Motor neuron (in vitro differentiated cells): ENCODE measurements at regions not wholly inside any gene's neighbourhood (a gene's known extent, or its start where the extent isn't known, plus 50 kb on each side); places are given as distances from the start of the nearest gene placed in this dataset.

ENCODE experiments used
- ATAC-seq, 8 experiments: fragments of 200-7000 bp; cut with Tn5 transposase; replicated peaks in 6 of 8; 2 replicates each; pipeline ENCODE4 v1.8.0; 2021; ENCODE audit warnings: mild to moderate bottlenecking in 8 of 8, moderate library complexity in 8 of 8
- H3K27ac ChIP-seq, 2 donors: fragments of 250-450 bp; sonication (Bioruptor Pico); 2 replicates each; pipeline ENCODE4 v1.9.0; 2021; ENCODE audit warnings: antibody characterized with exemption in 2 of 2, mild to moderate bottlenecking in 2 of 2, moderate library complexity in 1 of 2
- H3K4me1 ChIP-seq, 2 donors: fragments of 250-450 bp; sonication (Bioruptor Pico); replicated peaks in 1 of 2; 2 replicates each; pipeline ENCODE4 v1.6.1; 2021; ENCODE audit warnings: antibody characterized with exemption in 2 of 2, mild to moderate bottlenecking in 2 of 2, moderate library complexity in 1 of 2
- H3K4me3 ChIP-seq, 5 donors: fragments of 250-450 bp; sonication (Bioruptor Pico); 2 replicates each; pipeline ENCODE4 v1.9.0; 2021; ENCODE audit warnings: antibody characterized with exemption in 5 of 5, mild to moderate bottlenecking in 5 of 5, moderate library complexity in 4 of 5
- WGBS, 10 experiments: fragments of 450-650 bp; shearing (Covaris generic); methylation state at CpG; one replicate each; pipeline ENCODE4 v1.0.0; 2022; 5-methylcytosine and 5-hydroxymethylcytosine counted together
- in situ Hi-C, 9 experiments: fragments of 400-800 bp; cut with MboI; loops; one replicate each; pipeline ENCODE4 v1.15.0; 2021; ENCODE audit warnings: low sequenced_read_pairs in 9 of 9, low pct_unique_long_range_greater_than_20kb in 2 of 9; ENCODE audit not compliant: unreplicated experiment in 9 of 9

- no peak overlapping the region for H3K27ac ChIP-seq
- ATAC-seq, result no peak
- no peak overlapping the region for H3K4me3 ChIP-seq
- in situ Hi-C loops, result no loop called here
- peaks cover 0 to 2% of the 10 kb centered on the region in 2 donors for H3K4me1 ChIP-seq
These were observed 969.0 kb downstream of the TTLL7 start for GRCh38 chr1:83029916-83030315.

GRCh38 chr1:83029050-83029449 lies 969.9 kb downstream of the TTLL7 start:
- Histone ChIP-seq H3K27ac (no peak overlapping the region), H3K4me3 (no peak overlapping the region), H3K4me1 (peaks cover 0 to 2% of the 10 kb centered on the region in 2 donors)
- WGBS, 10 experiments, result 33 to 100% (median 95%) methylated on average over 1 to 3 of the region's 3 CpGs; no CpG with 5 or more reads in 1 of the 10 experiments
- ATAC-seq, result no peak
- in situ Hi-C loops, result no loop called here

GRCh38 chr1:83028467-83028866 lies 970.5 kb downstream of the TTLL7 start:
- Histone ChIP-seq H3K27ac (no peak overlapping the region), H3K4me3 (no peak overlapping the region), H3K4me1 (peaks cover 0 to 2% of the 10 kb centered on the region in 2 donors)
- ATAC-seq, result peak in 2 of 8 experiments; percentile 22 to 39
- in situ Hi-C loops, result no loop called here

GRCh38 chr1:83027511-83027910 lies 971.4 kb downstream of the TTLL7 start:
- in situ Hi-C loops, result no loop called here
- no peak overlapping the region for H3K27ac ChIP-seq
- no peak overlapping the region for H3K4me3 ChIP-seq
- peaks cover 0 to 2% of the 10 kb centered on the region in 2 donors for H3K4me1 ChIP-seq
- ATAC-seq, result no peak
- 86 to 100% (median 100%) methylated on average over 1 of the region's 1 CpG; no CpG with 5 or more reads in 1 of the 10 experiments for WGBS, 10 experiments

- H3K4me3 ChIP-seq, result no peak overlapping the region
- 0 to 91% (median 49%) methylated on average over 1 to 2 of the region's 2 CpGs; no CpG with 5 or more reads in 2 of the 10 experiments for WGBS, 10 experiments
- ATAC-seq, result no peak
- in situ Hi-C loops, result no loop called here
- H3K4me1 ChIP-seq, result peaks cover 0 to 2% of the 10 kb centered on the region in 2 donors
- H3K27ac ChIP-seq, result no peak overlapping the region
These were observed 972.2 kb downstream of the TTLL7 start for GRCh38 chr1:83026745-83027144.

GRCh38 chr1:83024251-83024767 lies 974.6 kb downstream of the TTLL7 start:
- in situ Hi-C loops, result loop anchor here in 1 of 9 experiments (25.0 kb wide), 1 partner anchor 88 kb away; no protein-coding TSS in a partner anchor
- Histone ChIP-seq H3K4me1 (peaks cover 0 to 2% of the 10 kb centered on the region in 2 donors), H3K27ac (no peak overlapping the region), H3K4me3 (no peak overlapping the region)
- 40 to 100% (median 100%) methylated on average over 1 to 2 of the region's 2 CpGs; no CpG with 5 or more reads in 3 of the 10 experiments for WGBS, 10 experiments
- no peak for ATAC-seq

- no peak for ATAC-seq
- 63 to 100% (median 91%) methylated on average over 1 to 2 of the region's 2 CpGs; no CpG with 5 or more reads in 2 of the 10 experiments for WGBS, 10 experiments
- in situ Hi-C loops, result loop anchor here in 1 of 9 experiments (25.0 kb wide), 1 partner anchor 89 kb away; no protein-coding TSS in a partner anchor
These were observed 975.7 kb downstream of the TTLL7 start for GRCh38 chr1:83023212-83023611.

GRCh38 chr1:83022206-83022605 lies 976.7 kb downstream of the TTLL7 start:
- WGBS, 10 experiments, result 20 to 100% (median 71%) methylated on average over 1 of the region's 1 CpG; no CpG with 5 or more reads in 3 of the 10 experiments
- ATAC-seq, result no peak
- in situ Hi-C loops, result loop anchor here in 1 of 9 experiments (25.0 kb wide), 1 partner anchor 90 kb away; no protein-coding TSS in a partner anchor
- no peak overlapping the region for H3K27ac ChIP-seq
- H3K4me3 ChIP-seq, result no peak overlapping the region
- peaks cover 0 to 15% of the 10 kb centered on the region in 2 donors for H3K4me1 ChIP-seq

More at GRCh38 chr1:83023212-83023611, 975.7 kb downstream of the TTLL7 start:
- Histone ChIP-seq H3K4me3 (no peak overlapping the region), H3K4me1 (peaks cover 0 to 6% of the 10 kb centered on the region in 2 donors), H3K27ac (no peak overlapping the region)

GRCh38 chr1:83017701-83018100 lies 981.2 kb downstream of the TTLL7 start:
- Histone ChIP-seq H3K4me3 (no peak overlapping the region), H3K4me1 (peaks cover 0 to 18% of the 10 kb centered on the region in 2 donors), H3K27ac (no peak overlapping the region)
- in situ Hi-C loops, result loop anchor here in 1 of 9 experiments (25.0 kb wide), 1 partner anchor 95 kb away; no protein-coding TSS in a partner anchor
- 0 to 93% (median 83%) methylated on average over 1 to 4 of the region's 4 CpGs; no CpG with 5 or more reads in 2 of the 10 experiments for WGBS, 10 experiments
- no peak for ATAC-seq

GRCh38 chr1:83017276-83017675 lies 981.7 kb downstream of the TTLL7 start:
- no peak for ATAC-seq
- Histone ChIP-seq H3K4me1 (peaks cover 0 to 18% of the 10 kb centered on the region in 2 donors), H3K27ac (no peak overlapping the region), H3K4me3 (no peak overlapping the region)
- in situ Hi-C loops, result loop anchor here in 1 of 9 experiments (25.0 kb wide), 1 partner anchor 95 kb away; no protein-coding TSS in a partner anchor
- WGBS, 10 experiments, result 14 to 81% (median 59%) methylated on average over 1 of the region's 1 CpG; no CpG with 5 or more reads in 6 of the 10 experiments

- WGBS, 10 experiments, result 0 to 86% (median 71%) methylated on average over 1 of the region's 1 CpG; no CpG with 5 or more reads in 1 of the 10 experiments
- no peak overlapping the region for H3K27ac ChIP-seq
- peaks cover 0 to 18% of the 10 kb centered on the region in 2 donors for H3K4me1 ChIP-seq
- in situ Hi-C loops, result loop anchor here in 1 of 9 experiments (25.0 kb wide), 1 partner anchor 96 kb away; no protein-coding TSS in a partner anchor
- peak in 5 of 8 experiments; percentile 20 to 90 (median 67) for ATAC-seq
- H3K4me3 ChIP-seq, result no peak overlapping the region
These were observed 982.5 kb downstream of the TTLL7 start for GRCh38 chr1:83016354-83016849.

- peaks cover 0 to 18% of the 10 kb centered on the region in 2 donors for H3K4me1 ChIP-seq
- 21 to 100% (median 70%) methylated on average over 1 to 2 of the region's 2 CpGs for WGBS, 10 experiments
- no peak overlapping the region for H3K4me3 ChIP-seq
- in situ Hi-C loops, result loop anchor here in 1 of 9 experiments (25.0 kb wide), 1 partner anchor 97 kb away; no protein-coding TSS in a partner anchor
- ATAC-seq, result no peak
- H3K27ac ChIP-seq, result no peak overlapping the region
These were observed 983.8 kb downstream of the TTLL7 start for GRCh38 chr1:83015163-83015562.

- in situ Hi-C loops, result loop anchor here in 1 of 9 experiments (25.0 kb wide), 1 partner anchor 99 kb away; no protein-coding TSS in a partner anchor
These were observed 986.0 kb downstream of the TTLL7 start for GRCh38 chr1:83012950-83013349.

More at GRCh38 chr1:83012950-83013349, 986.0 kb downstream of the TTLL7 start:
- no peak for ATAC-seq
- Histone ChIP-seq H3K4me1 (peaks cover 0 to 11% of the 10 kb centered on the region in 2 donors), H3K4me3 (no peak overlapping the region), H3K27ac (no peak overlapping the region)
